IMR-90 (cell line): ENCODE measurements at regions not wholly inside any gene's neighbourhood (a gene's known extent, or its start where the extent isn't known, plus 50 kb on each side); places are given as distances from the start of the nearest gene placed in this dataset.

ENCODE experiments used
- ATAC-seq: fragments of 200-7000 bp; cut with Tn5 transposase; 2 replicates; pipeline ENCODE4 v1.9.1; 2020; ENCODE audit warnings: low read depth, mild to moderate bottlenecking, moderate library complexity
- BruUV-seq: library from RNA; stranded (reverse); fragments of 400-500 nt; replicated peaks from 2 replicates; lab custom pipeline; 2021; lab: Mats Ljungman, UMichigan
- CTCF ChIA-PET: fragments of 300-600 bp; formaldehyde crosslinking; extraction: SDS; loops from one replicate; lab custom pipeline; 2021; ENCODE audit warnings: antibody characterized with exemption; lab: Yijun Ruan, JAX
- POLR2A ChIA-PET: fragments of 300-600 bp; sonication (Branson Sonifier 250); formaldehyde crosslinking; loops from one replicate; lab custom pipeline; 2022; ENCODE audit warnings: antibody characterized with exemption; ENCODE audit not compliant: unreplicated experiment; lab: Charles Lee
- DNase-seq: peaks from one replicate; pipeline ENCODE4 v3.0.0; 2013
- H2AFZ ChIP-seq: replicated peaks from 2 replicates; pipeline ENCODE3; 2013; ENCODE audit warnings: low read length, mild to moderate bottlenecking; ENCODE audit not compliant: poor library complexity
- H2AK5ac ChIP-seq: 2 replicates; pipeline ENCODE4 v1.6.1; 2013; ENCODE audit warnings: low read depth, low read length, inconsistent platforms
- H2AK9ac ChIP-seq: replicated peaks from 2 replicates; pipeline ENCODE3; 2013; ENCODE audit warnings: mild to moderate bottlenecking, low read depth, low read length, moderate library complexity; ENCODE audit not compliant: poor library complexity
- H2BK120ac ChIP-seq: 2 replicates; pipeline ENCODE4 v1.6.1; 2013; ENCODE audit warnings: low read depth, low read length, inconsistent platforms
- H2BK15ac ChIP-seq: 3 replicates; pipeline ENCODE4 v1.6.1; 2013; ENCODE audit warnings: low read depth, low read length, inconsistent platforms
- H2BK20ac ChIP-seq: 2 replicates; pipeline ENCODE4 v1.6.1; 2013; ENCODE audit warnings: low read depth, mild to moderate bottlenecking, inconsistent platforms, low read length, moderate library complexity
- H2BK5ac ChIP-seq: 2 replicates; pipeline ENCODE4 v1.6.1; 2013; ENCODE audit warnings: mild to moderate bottlenecking, low read depth, low read length, inconsistent platforms; ENCODE audit not compliant: poor library complexity, severe bottlenecking
- H3K14ac ChIP-seq: replicated peaks from 2 replicates; pipeline ENCODE4 v1.6.1; 2013; ENCODE audit warnings: low read depth, low read length, inconsistent platforms
- H3K18ac ChIP-seq: 2 replicates; pipeline ENCODE4 v1.6.1; 2013; ENCODE audit warnings: low read depth, low read length, control low read depth
- H3K23ac ChIP-seq: 2 replicates; pipeline ENCODE4 v1.6.1; 2013; ENCODE audit warnings: low read depth, low read length, inconsistent platforms
- H3K27ac ChIP-seq: 2 replicates; pipeline ENCODE4 v1.5.1; 2013; ENCODE audit warnings: mild to moderate bottlenecking, control low read depth, low read length; ENCODE audit not compliant: insufficient read depth
- H3K27me3 ChIP-seq: 2 replicates; pipeline ENCODE4 v1.6.1; 2013; ENCODE audit warnings: low read length; ENCODE audit not compliant: control insufficient read depth, insufficient read depth
- H3K36me3 ChIP-seq: 2 replicates; pipeline ENCODE4 v1.6.1; 2013; ENCODE audit warnings: low read length, mixed read lengths; ENCODE audit not compliant: control insufficient read depth, insufficient read depth
- H3K4ac ChIP-seq: 2 replicates; pipeline ENCODE4 v1.6.1; 2013; ENCODE audit warnings: low read depth, low read length, inconsistent platforms
- H3K4me1 ChIP-seq: 2 replicates; pipeline ENCODE4 v1.6.1; 2013; ENCODE audit warnings: low read length, mixed read lengths; ENCODE audit not compliant: control insufficient read depth, insufficient read depth
- H3K4me2 ChIP-seq: 2 replicates; pipeline ENCODE4 v1.6.1; 2013; ENCODE audit warnings: low read depth, mild to moderate bottlenecking, control low read depth, low read length, moderate library complexity
- H3K4me3 ChIP-seq: 2 replicates; pipeline ENCODE4 v1.5.1; 2013; ENCODE audit warnings: low read depth, mild to moderate bottlenecking, control low read depth, low read length, moderate library complexity; ENCODE audit not compliant: insufficient read depth
- H3K56ac ChIP-seq: 2 replicates; pipeline ENCODE4 v1.6.1; 2013; ENCODE audit warnings: low read length, inconsistent platforms; ENCODE audit not compliant: insufficient read depth; ENCODE audit errors: extremely low read depth
- H3K79me1 ChIP-seq, 2 experiments: 2 replicates each; pipeline ENCODE4 v1.6.1; 2013; ENCODE audit warnings: low read length in 2 of 2, inconsistent platforms in 1 of 2, low read depth in 1 of 2
- H3K9ac ChIP-seq: 2 replicates; pipeline ENCODE4 v1.6.1; 2013; ENCODE audit warnings: low read depth, low read length, control low read depth
- H3K9me1 ChIP-seq: 2 replicates; pipeline ENCODE4 v1.6.1; 2013; ENCODE audit warnings: low read length, inconsistent platforms; ENCODE audit not compliant: insufficient read depth
- H3K9me3 ChIP-seq: 2 replicates; pipeline ENCODE4 v1.6.1; 2013; ENCODE audit warnings: low read length; ENCODE audit not compliant: control insufficient read depth, insufficient read depth
- H4K20me1 ChIP-seq: 2 replicates; pipeline ENCODE4 v1.6.1; 2013; ENCODE audit warnings: low read length, inconsistent platforms; ENCODE audit not compliant: insufficient read depth
- H4K5ac ChIP-seq: 2 replicates; pipeline ENCODE4 v1.6.1; 2013; ENCODE audit warnings: mild to moderate bottlenecking, low read depth, low read length, control low read depth
- H4K8ac ChIP-seq, 2 experiments: 2 replicates each; pipeline ENCODE4 v1.6.1; 2013; ENCODE audit warnings: low read depth in 2 of 2, low read length in 2 of 2, control low read depth in 1 of 2, inconsistent platforms in 1 of 2
- H4K91ac ChIP-seq: 2 replicates; pipeline ENCODE4 v1.6.1; 2013; ENCODE audit warnings: low read depth, low read length, inconsistent platforms; ENCODE audit not compliant: insufficient read depth
- BHLHE40 ChIP-seq: fragments of 150-350 bp; IDR thresholded peaks from 2 replicates; pipeline ENCODE4 v1.6.1; 2016; ENCODE audit warnings: mild to moderate bottlenecking, low read depth, low read length
- CEBPB ChIP-seq: IDR thresholded peaks from 2 replicates; pipeline ENCODE4 v1.6.1; 2012; ENCODE audit warnings: low read depth, low read length, improper control_type of control experiment
- CTCF ChIP-seq: conservative IDR thresholded peaks from 2 replicates; pipeline ENCODE4 v1.5.1; 2012; ENCODE audit warnings: mild to moderate bottlenecking, low read depth, low read length, improper control_type of control experiment
- ELK1 ChIP-seq: fragments of 150-350 bp; IDR thresholded peaks from 2 replicates; pipeline ENCODE4 v1.6.1; 2016; ENCODE audit warnings: low read depth, mild to moderate bottlenecking, low read length, moderate library complexity, borderline replicate concordance
- FOS ChIP-seq: fragments of 150-350 bp; IDR thresholded peaks from 2 replicates; pipeline ENCODE4 v1.6.1; 2016; ENCODE audit warnings: low read depth, low read length
- MAFK ChIP-seq: IDR thresholded peaks from 2 replicates; pipeline ENCODE4 v1.6.1; 2012; ENCODE audit warnings: low read depth, low read length, improper control_type of control experiment
- MAZ ChIP-seq: IDR thresholded peaks from 2 replicates; pipeline ENCODE4 v1.6.1; 2012; ENCODE audit warnings: low read depth, mild to moderate bottlenecking, low read length, improper control_type of control experiment, moderate library complexity, borderline replicate concordance
- MXI1 ChIP-seq: IDR thresholded peaks from 2 replicates; pipeline ENCODE4 v1.6.1; 2012; ENCODE audit warnings: low read depth, mild to moderate bottlenecking, low read length, moderate library complexity, borderline replicate concordance
- POLR2A ChIP-seq: IDR thresholded peaks from 2 replicates; pipeline ENCODE4 v1.6.1; 2012; ENCODE audit warnings: mild to moderate bottlenecking, low read depth, low read length
- RAD21 ChIP-seq: IDR thresholded peaks from 2 replicates; pipeline ENCODE4 v1.6.1; 2012; ENCODE audit warnings: low read length, improper control_type of control experiment
- RCOR1 ChIP-seq: IDR thresholded peaks from 2 replicates; pipeline ENCODE4 v1.6.1; 2012; ENCODE audit warnings: mild to moderate bottlenecking, low read length, improper control_type of control experiment; ENCODE audit not compliant: insufficient replicate concordance
- RFX5 ChIP-seq: IDR thresholded peaks from 2 replicates; pipeline ENCODE4 v1.8.0; 2012; ENCODE audit warnings: low read depth, mild to moderate bottlenecking, low read length, moderate library complexity
- SMC3 ChIP-seq: fragments of 150-350 bp; IDR thresholded peaks from 2 replicates; pipeline ENCODE4 v1.6.1; 2016; ENCODE audit warnings: low read depth, mild to moderate bottlenecking, antibody characterized with exemption, low read length, moderate library complexity
- USF2 ChIP-seq: fragments of 150-350 bp; IDR thresholded peaks from 2 replicates; pipeline ENCODE4 v1.6.1; 2017; ENCODE audit warnings: mild to moderate bottlenecking, antibody characterized with exemption, low read length, low read depth
- WGBS, 2 experiments: methylation state at CpG; one replicate each; pipeline versions ENCODE4 v1.1.5 to v1.1.7; 2013; ENCODE audit warnings: missing lambda C conversion rate in 2 of 2; ENCODE audit not compliant: insufficient read length in 1 of 2; ENCODE audit errors: extremely low coverage in 2 of 2; 5-methylcytosine and 5-hydroxymethylcytosine counted together
- dilution Hi-C: fragments of 300-500 bp; cut with HindIII; formaldehyde crosslinking; loops from one replicate; pipeline ENCODE4 v1.14.3; 2018; ENCODE audit warnings: low sequenced_read_pairs; ENCODE audit not compliant: unreplicated experiment
- in situ Hi-C: fragments of 300-500 bp; cut with MboI; formaldehyde crosslinking; loops from 3 replicates; pipeline ENCODE4 v1.14.3; 2019; ENCODE audit warnings: low sequenced_read_pairs, inconsistent platforms, mixed read lengths
- intact Hi-C: fragments of 100-400 bp; cut with micrococcal nuclease; formaldehyde crosslinking; loops from 2 replicates; pipeline ENCODE4 v1.10.0; 2022

- TF ChIP-seq RFX5 (no peak), MAZ (peak; percentile 23; the same call in 1 of the 2 replicates)
Observed at GRCh38 chr7:116395141-116395791, 104.3 kb upstream of the CAV2 start (continued).

- Histone ChIP-seq H3K9me1 (peaks cover 3% of the 10 kb centered on the region), H3K4me2 (no peak overlapping the region), H4K8ac (no peak overlapping the region), H3K14ac (no peak overlapping the region), H3K4me3 (no peak overlapping the region), H2BK15ac (peak overlapping the region; percentile 8; the same call in 1 of the 3 replicates), H4K5ac (no peak overlapping the region), H3K27ac (no peak overlapping the region), H2BK5ac (no peak overlapping the region), H2AK5ac (no peak overlapping the region), H3K56ac (no peak overlapping the region), H3K4ac (no peak overlapping the region), H3K9me3 (peaks cover 2% of the 10 kb centered on the region; the same call in 1 of the 2 replicates), H3K9ac (no peak overlapping the region), H2BK20ac (no peak overlapping the region), H4K91ac (no peak overlapping the region), H3K4me1 (peaks cover 5% of the 10 kb centered on the region), H3K23ac (no peak overlapping the region), H3K27me3 (no peaks in the 10 kb centered on the region), H4K20me1 (no peaks in the 10 kb centered on the region), H2AFZ (no peak overlapping the region), H3K79me1 (no peaks in the 10 kb centered on the region), H2BK120ac (peak overlapping the region; percentile 21; the same call in 1 of the 2 replicates), H3K18ac (no peak overlapping the region), H3K36me3 (no peaks in the 10 kb centered on the region), H2AK9ac (no peak overlapping the region)
- no peak for DNase-seq
- dilution Hi-C loops, result no loop called here
- no TSS peak for BruUV-seq
- in situ Hi-C loops, result no loop called here
- ATAC-seq, result no peak
- CTCF ChIA-PET, result no interaction called here
- POLR2A ChIA-PET, result no interaction called here
- intact Hi-C loops, result no loop called here
- no CpG with 5 or more reads among the region's 2 CpGs for WGBS, 2 experiments
- TF ChIP-seq USF2 (no peak), FOS (no peak), MAFK (no peak), RFX5 (no peak), MXI1 (no peak), MAZ (no peak), BHLHE40 (no peak), ELK1 (no peak), CTCF (no peak), CEBPB (no peak), RAD21 (no peak), POLR2A (no peak), RCOR1 (no peak), SMC3 (no peak)
Observed at GRCh38 chr7:116398672-116399071, 100.9 kb upstream of the CAV2 start.
